ENCODE measurements at regions not wholly inside any gene's neighbourhood (a gene's known extent, or its start where the extent isn't known, plus 50 kb on each side); places are given as distances from the start of the nearest gene placed in this dataset.

GRCh38 chr4:62274782-62275181 lies 1074.7 kb downstream of the ADGRL3 start:
- intact Hi-C loops (cut with DNase I), result no loop called here
- H3K9ac ChIP-seq (ENCODE audit: low read length in 3 of 3), result no peak overlapping the region
- no peaks in the 10 kb centered on the region for H3K9me3 ChIP-seq (ENCODE audit: control insufficient read depth in 2 of 3, insufficient read depth in 1 of 3, low read length in 3 of 3)
- FAIRE-seq, result no peak
- TF ChIP-seq CTCF (IDR thresholded peaks at IDR 0.05; ENCODE audit: borderline replicate concordance, extremely low read depth, insufficient read depth), result no peak
- H3K27me3 ChIP-seq (ENCODE audit: control insufficient read depth, insufficient read depth, low read length), result no peaks in the 10 kb centered on the region
- H3K4me3 ChIP-seq (ENCODE audit: low read length in 3 of 3), result no peak overlapping the region
- no peaks in the 10 kb centered on the region for H3K36me3 ChIP-seq (ENCODE audit: control insufficient read depth in 2 of 3, insufficient read depth in 3 of 3, low read length in 3 of 3)
- no peaks in the 10 kb centered on the region for H3K4me1 ChIP-seq (ENCODE audit: control insufficient read depth in 2 of 3, insufficient read depth in 2 of 3, low read depth in 1 of 3, low read length in 3 of 3)
- no peak for DNase-seq
- no peak overlapping the region for H3K27ac ChIP-seq (ENCODE audit: low read depth in 2 of 2, low read length in 2 of 2)

GRCh38 chr4:62271107-62271506 lies 1071.0 kb downstream of the ADGRL3 start:
- FAIRE-seq (no peak), DNase-seq (no peak)
- Histone ChIP-seq H3K36me3 (ENCODE audit: control insufficient read depth in 2 of 3, insufficient read depth in 3 of 3, low read length in 3 of 3) (no peaks in the 10 kb centered on the region), H3K4me1 (ENCODE audit: control insufficient read depth in 2 of 3, insufficient read depth in 2 of 3, low read depth in 1 of 3, low read length in 3 of 3) (no peaks in the 10 kb centered on the region), H3K27ac (ENCODE audit: low read depth in 2 of 2, low read length in 2 of 2) (no peak overlapping the region), H3K9me3 (ENCODE audit: control insufficient read depth in 2 of 3, insufficient read depth in 1 of 3, low read length in 3 of 3) (no peaks in the 10 kb centered on the region), H3K27me3 (ENCODE audit: control insufficient read depth, insufficient read depth, low read length) (no peaks in the 10 kb centered on the region), H3K9ac (ENCODE audit: low read length in 3 of 3) (no peak overlapping the region), H3K4me3 (ENCODE audit: low read length in 3 of 3) (no peak overlapping the region)
- intact Hi-C loops (cut with DNase I), result no loop called here
- no peak for TF ChIP-seq CTCF (IDR thresholded peaks at IDR 0.05; ENCODE audit: borderline replicate concordance, extremely low read depth, insufficient read depth)

GRCh38 chr4:62269918-62270317 lies 1069.8 kb downstream of the ADGRL3 start:
- H3K27me3 ChIP-seq (ENCODE audit: control insufficient read depth, insufficient read depth, low read length), result no peaks in the 10 kb centered on the region
- H3K27ac ChIP-seq (ENCODE audit: low read depth in 2 of 2, low read length in 2 of 2), result no peak overlapping the region
- DNase-seq, result no peak
- intact Hi-C loops (cut with DNase I), result no loop called here
- no peaks in the 10 kb centered on the region for H3K36me3 ChIP-seq (ENCODE audit: control insufficient read depth in 2 of 3, insufficient read depth in 3 of 3, low read length in 3 of 3)
- FAIRE-seq, result no peak
- no peak for TF ChIP-seq CTCF (IDR thresholded peaks at IDR 0.05; ENCODE audit: borderline replicate concordance, extremely low read depth, insufficient read depth)
- no peaks in the 10 kb centered on the region for H3K4me1 ChIP-seq (ENCODE audit: control insufficient read depth in 2 of 3, insufficient read depth in 2 of 3, low read depth in 1 of 3, low read length in 3 of 3)
- no peaks in the 10 kb centered on the region for H3K9me3 ChIP-seq (ENCODE audit: control insufficient read depth in 2 of 3, insufficient read depth in 1 of 3, low read length in 3 of 3)
- H3K4me3 ChIP-seq (ENCODE audit: low read length in 3 of 3), result no peak overlapping the region
- H3K9ac ChIP-seq (ENCODE audit: low read length in 3 of 3), result no peak overlapping the region

- Histone ChIP-seq H3K4me1 (ENCODE audit: control insufficient read depth in 2 of 3, insufficient read depth in 2 of 3, low read depth in 1 of 3, low read length in 3 of 3) (no peaks in the 10 kb centered on the region), H3K9ac (ENCODE audit: low read length in 3 of 3) (no peak overlapping the region), H3K4me3 (ENCODE audit: low read length in 3 of 3) (no peak overlapping the region), H3K36me3 (ENCODE audit: control insufficient read depth in 2 of 3, insufficient read depth in 3 of 3, low read length in 3 of 3) (no peaks in the 10 kb centered on the region), H3K27me3 (ENCODE audit: control insufficient read depth, insufficient read depth, low read length) (no peaks in the 10 kb centered on the region), H3K27ac (ENCODE audit: low read depth in 2 of 2, low read length in 2 of 2) (no peak overlapping the region), H3K9me3 (ENCODE audit: control insufficient read depth in 2 of 3, insufficient read depth in 1 of 3, low read length in 3 of 3) (no peaks in the 10 kb centered on the region)
- DNase-seq (no peak), FAIRE-seq (no peak)
- intact Hi-C loops (cut with DNase I), result no loop called here
- TF ChIP-seq CTCF (IDR thresholded peaks at IDR 0.05; ENCODE audit: borderline replicate concordance, extremely low read depth, insufficient read depth), result no peak
Measured at GRCh38 chr4:62263454-62263853, 1063.3 kb downstream of the ADGRL3 start.
